SIG-M5 (cell line): ENCODE measurements at regions not wholly inside any gene's neighbourhood (a gene's known extent, or its start where the extent isn't known, plus 50 kb on each side); places are given as distances from the start of the nearest gene placed in this dataset.

ENCODE experiments used
- DNase-seq: peaks from one replicate; lab custom pipeline; 2025; lab: John Stamatoyannopoulos, UW

DNA sequence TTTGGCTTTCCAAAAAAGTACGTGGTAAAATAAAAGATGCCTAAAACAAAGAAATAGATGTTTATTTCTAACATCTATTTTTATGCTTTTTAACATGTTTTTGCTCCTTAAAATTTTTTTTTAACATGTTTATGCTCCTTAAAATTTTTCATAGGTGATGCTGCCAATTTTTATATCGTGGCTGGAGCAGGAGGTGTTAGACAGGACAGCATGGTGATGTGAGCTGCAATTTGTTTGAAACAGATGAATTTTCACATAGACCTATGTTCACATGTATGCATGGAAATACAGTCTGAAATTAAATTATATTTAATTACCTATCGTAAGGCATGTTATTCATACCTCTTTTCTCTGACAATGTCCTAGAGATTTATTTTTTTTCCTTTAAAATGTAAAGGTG, 784.8 kb downstream of the EPHA7 start:
- no peak for DNase-seq

GRCh38 chr6:92623431-92623830, 795.9 kb downstream of the EPHA7 start:
- no peak for DNase-seq

- no peak for DNase-seq
Observed at GRCh38 chr6:92617721-92618120, 801.6 kb downstream of the EPHA7 start.

- no peak for DNase-seq
Observed at GRCh38 chr6:92608751-92609150, 810.6 kb downstream of the EPHA7 start.

- no peak for DNase-seq
Observed at GRCh38 chr6:92593201-92593600, 826.2 kb downstream of the EPHA7 start.

DNA sequence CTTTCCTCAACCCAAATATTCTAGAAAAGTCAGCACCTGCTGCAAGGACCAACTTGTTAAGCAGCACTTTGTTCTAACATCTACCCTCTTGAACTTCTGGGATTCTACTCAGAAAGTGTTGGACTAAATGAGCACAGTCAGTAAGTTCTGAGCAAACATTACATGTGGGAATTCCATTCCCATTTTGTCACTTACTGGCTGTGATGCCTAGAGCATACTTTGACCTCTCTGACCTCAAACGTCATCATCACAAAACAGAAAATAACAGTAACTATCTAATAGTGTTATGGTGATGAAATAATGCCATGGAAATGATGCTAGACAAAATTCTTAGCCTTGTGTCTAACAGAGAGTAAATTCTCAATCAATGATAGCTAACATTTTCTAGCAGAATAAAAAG, 829.4 kb downstream of the EPHA7 start:
- DNase-seq: no peak

GRCh38 chr6:92588148-92588547, 831.2 kb downstream of the EPHA7 start:
- no peak for DNase-seq

DNA sequence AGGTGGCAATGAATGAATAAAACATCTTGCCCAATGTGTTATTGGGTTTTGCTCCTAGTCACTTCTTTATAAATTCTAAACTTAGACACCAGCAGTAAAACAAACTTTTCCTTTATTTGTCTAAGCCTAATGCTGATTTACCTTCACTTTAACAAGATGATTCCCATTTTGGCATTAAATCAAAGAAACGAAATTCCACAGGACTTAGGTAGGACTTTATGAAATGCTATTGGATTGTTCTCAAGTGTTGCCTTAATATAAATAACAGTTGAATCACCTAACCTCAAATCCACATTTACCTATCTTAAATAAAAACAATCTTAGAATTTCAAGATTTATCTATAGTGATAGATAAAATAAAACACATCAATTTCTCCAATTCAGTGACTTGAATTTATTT, 831.8 kb downstream of the EPHA7 start:
- DNase-seq: no peak

DNA sequence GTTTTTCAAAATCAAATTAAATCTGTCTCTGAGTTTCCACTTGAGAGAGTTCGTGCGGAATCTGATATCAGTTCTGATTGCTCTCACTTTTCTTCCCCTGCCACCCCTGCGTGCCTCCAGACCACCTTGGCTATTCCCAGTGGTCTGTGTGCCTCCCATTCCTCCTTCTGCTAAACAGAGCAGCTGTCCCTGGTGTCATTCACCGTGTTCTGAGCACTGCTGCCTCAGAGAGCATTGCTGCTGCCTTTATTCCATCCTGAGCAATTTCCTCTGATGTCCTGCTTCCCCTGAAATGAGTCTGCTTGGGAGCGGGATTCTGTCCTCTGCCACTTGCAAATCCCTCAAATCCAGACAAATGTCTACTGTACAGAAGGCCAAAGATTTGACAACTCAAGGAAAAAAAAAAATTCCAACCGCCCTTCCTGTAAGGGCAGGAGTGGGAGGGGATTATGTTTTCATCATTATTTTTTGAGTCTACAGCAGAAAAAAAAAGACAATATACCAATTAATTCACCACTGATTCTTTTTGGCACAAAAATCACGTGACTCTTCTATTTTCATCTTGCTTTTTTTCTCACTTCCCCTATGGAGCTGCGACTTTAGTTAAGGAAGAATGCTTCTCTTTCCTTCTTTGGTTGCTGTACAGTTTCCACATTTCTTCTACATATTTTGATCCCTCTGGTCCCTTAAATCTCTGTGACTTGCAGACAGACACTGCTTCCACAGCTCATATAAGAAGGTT, 833.0 kb downstream of the EPHA7 start:
- no peak for DNase-seq

DNA sequence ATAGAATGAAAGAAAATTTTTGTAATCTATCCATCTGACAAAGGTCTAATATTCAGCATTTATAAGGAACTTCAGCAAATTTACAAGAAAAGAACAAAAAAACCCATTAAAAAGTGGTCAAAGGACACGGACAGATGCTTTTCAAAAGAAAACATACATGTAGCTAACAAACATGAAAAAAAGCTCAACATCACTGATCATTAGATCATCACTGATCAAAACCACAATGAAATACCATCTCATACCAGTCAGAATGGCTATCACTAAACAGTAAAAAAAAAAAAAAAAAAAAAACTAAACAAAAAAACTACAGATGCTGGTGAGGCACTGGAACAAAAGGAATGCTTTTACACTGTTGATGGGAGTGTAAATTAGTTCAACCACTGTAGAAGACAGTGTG, 837.1 kb downstream of the EPHA7 start:
- no peak for DNase-seq

DNA sequence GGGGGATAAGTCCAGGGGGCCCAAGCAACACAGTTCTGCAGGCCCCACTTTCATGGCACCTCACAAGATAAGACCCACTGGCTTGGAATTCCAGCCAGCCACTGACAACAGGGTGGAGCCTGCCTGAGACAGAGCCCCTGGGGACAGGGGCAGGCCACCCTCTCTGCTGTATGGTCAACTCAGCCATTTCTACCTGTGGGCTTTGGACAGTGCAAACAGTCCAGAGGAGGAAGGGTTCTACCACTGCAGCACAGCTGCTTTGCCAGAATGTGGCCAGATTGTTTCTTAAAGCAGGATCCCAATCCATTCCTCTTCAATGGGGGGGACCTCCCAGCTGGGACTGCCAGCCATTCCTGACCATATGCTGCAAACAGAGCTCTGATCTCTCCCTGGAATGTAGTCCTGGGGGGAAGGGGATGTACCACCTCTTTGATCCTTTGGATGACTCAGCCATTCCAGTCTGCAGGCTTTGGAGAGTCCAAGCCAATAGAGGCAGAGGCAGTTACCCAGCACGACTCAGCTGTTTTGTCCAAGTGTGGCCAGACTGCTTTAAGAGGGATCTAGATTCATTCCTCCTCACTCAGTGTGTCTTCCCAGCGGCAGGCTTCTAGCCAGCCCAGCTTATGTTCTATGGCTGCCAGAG, 842.2 kb downstream of the EPHA7 start:
- DNase-seq: no peak

GRCh38 chr6:92568541-92568940, 850.8 kb downstream of the EPHA7 start:
- no peak for DNase-seq

DNA sequence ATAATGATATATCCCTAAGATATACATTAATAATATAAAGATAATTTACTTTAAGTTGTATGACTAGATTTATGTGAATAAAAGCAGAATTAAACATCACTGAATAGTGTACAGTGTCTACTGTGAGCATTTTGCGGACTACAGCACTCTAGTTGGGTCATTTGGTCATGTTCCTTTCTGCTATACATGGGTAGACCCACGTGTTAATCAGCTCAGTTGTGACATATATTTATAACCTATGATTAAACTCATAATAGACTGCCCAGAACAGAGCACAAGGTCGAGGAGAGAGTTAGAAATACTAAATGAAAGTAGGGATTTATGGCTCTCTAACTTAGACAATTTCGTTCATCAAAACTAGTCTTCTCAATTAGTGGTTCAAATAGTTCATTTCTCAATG, 852.7 kb downstream of the EPHA7 start:
- DNase-seq: no peak

- no peak for DNase-seq
Observed at GRCh38 chr6:92564376-92564775, 855.0 kb downstream of the EPHA7 start.

DNA sequence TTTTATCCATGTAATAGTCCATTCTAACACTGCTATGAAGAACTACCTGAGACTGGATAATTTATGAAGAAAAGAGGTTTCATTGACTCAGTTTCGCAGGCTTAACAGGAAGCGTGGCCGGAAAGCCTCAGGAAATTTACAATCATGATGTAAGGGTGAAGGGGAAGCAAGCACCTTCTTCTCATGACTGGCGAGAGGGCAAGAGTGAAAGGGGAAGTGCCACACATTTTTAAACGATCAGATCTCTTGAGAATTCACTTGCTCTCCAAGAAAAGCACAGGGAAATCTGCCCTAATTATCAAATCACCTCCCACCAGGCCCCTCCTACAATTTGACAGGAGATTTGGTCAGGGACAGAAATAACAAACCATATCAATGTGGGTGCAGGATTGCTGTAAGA, 859.7 kb downstream of the EPHA7 start:
- DNase-seq: no peak

DNA sequence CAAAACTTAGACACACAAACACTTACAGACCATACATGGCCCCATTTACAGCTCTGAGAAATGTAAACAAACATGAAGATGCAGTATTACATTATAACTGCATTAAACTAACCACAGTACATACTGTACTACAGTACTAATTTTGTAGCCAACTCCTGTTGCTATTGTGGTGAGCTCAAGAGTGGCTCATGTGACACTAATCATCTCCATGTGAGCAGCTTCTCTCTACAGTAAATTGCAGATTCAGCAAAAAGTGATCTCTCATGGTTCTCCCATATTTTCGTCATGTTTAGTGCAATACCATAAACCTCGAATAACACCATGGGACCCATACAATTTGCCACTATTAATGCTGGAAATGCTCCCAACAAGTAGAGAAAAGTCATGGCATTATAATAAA, 860.4 kb downstream of the EPHA7 start:
- no peak for DNase-seq

GRCh38 chr6:92550501-92550900, 868.9 kb downstream of the EPHA7 start:
- no peak for DNase-seq

DNA sequence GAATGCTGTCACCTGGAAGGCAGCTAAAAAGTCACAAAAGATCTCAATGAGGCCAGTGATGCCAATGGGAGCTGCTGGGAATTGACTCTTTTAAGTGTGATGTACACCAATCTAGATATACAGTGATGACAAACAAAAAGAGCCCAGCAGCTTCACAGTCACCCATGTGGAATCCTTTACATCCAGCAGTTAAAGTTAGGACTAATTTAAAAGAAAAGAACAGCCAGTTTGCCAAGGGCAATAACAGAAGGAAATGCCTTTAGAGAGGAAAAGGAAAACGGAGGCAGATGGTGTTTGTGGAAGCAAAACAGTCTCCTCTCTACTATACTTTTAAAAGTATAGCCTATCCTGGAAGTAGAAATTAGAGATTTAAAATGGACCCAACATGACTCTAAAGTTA, 873.5 kb downstream of the EPHA7 start:
- DNase-seq: no peak

DNA sequence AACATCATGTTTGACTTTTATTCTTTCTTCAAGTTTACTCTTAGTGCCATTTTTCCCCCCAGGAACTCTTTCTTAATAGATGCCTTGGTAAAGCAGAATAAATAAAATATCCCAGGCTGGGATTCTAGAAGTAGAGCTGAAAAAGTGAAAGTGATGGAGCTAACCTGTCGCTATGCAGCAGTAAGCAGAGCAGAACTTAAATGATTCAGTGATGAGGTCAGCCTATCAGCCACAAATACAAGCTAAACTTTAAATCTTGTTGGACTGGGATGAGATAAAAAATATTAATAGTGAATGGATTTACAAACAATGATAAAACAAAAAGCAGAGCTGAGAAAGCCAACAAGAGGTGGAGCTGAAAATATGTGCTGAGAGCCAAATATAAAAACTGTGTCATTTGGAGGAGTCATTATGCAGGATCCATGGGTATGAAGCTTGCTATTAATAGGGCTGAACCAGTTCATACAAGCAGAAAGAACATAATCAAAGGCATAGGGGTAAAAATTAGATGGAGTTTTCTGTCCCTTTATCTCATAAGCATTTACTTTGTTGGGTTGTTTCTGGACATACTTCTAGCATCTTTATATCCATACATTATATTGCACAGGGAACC, 877.8 kb downstream of the EPHA7 start:
- no peak for DNase-seq

DNA sequence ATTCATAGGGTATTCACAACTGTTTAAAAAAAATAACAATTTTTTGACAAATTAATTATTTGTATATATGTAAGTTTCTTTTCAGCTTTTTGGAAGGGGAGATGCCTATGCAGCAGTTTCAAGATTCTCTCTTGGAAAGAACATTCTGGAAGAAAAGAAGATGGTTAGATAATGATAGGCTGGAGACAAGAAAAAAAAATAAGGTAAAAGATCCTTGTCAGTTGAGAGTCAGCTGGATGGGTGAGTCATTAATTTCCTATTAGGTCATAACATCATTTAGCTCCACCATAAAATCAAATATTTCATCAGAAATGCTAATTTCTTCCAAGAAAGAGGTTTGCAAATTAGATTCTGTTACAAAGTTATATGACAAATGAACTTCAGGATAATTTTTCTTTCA, 880.4 kb downstream of the EPHA7 start:
- no peak for DNase-seq

DNA sequence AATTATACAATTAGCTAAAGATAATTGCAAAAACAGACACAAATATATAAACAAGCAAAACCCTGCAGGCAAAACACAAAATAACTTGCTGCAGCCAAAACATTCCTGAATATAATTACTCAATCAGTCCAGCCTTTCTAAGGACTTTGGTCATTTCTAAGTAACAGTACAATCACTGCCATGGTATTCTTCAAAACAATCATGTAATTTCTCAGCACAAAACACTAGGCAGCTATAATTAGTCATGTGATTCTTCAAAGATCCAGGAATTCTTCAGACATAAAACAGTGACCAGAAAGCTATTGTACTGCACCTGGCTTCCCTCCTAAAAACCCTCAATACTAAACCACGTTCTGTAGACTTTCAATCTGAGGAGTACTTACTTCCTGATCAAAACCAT, 881.1 kb downstream of the EPHA7 start:
- no peak for DNase-seq

- no peak for DNase-seq
Observed at GRCh38 chr6:92534109-92534508, 885.2 kb downstream of the EPHA7 start.

- DNase-seq: no peak
Observed at GRCh38 chr6:92522589-92522988, 896.8 kb downstream of the EPHA7 start.

DNA sequence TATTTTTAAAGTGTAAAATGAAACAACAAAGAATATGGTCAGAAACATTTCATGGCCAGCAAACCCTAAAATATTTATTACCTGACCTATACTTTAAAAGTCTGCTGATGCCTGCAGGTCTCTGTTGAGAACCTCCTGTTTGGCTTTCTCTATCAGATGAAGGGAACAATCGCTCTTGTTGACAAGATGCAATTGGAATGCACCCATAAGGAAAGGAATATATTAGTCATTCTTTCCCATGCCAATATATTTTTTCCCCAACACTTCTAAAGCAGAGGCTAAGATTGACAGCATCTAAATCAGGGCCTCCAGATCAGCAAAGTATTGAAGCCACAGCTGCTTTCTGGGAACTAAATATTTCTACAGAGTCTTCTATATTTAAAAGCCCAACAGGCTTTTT, 897.8 kb downstream of the EPHA7 start:
- DNase-seq: no peak
